Caki2 (cell line): ENCODE measurements at regions not wholly inside any gene's neighbourhood (a gene's known extent, or its start where the extent isn't known, plus 50 kb on each side); places are given as distances from the start of the nearest gene placed in this dataset.

Source experiments
- DNase-seq: peaks from one replicate; pipeline ENCODE4 v3.0.0-alpha.2; 2015; ENCODE audit warnings: low read depth
- in situ Hi-C: cut with HindIII; loops from 2 replicates; pipeline ENCODE4 v1.10.0; 2016; ENCODE audit warnings: low sequenced_read_pairs, low pct_unique_long_range_greater_than_20kb, mixed read lengths

GRCh38 chr12:115584156-115584555, 693.3 kb downstream of the MED13L start:
- in situ Hi-C loops = no loop called here
- DNase-seq = no peak

GRCh38 chr12:115583591-115583990, 693.9 kb downstream of the MED13L start:
- in situ Hi-C loops = no loop called here
- no peak for DNase-seq

GRCh38 chr12:115577401-115577800, 700.1 kb downstream of the MED13L start:
- DNase-seq = no peak
- in situ Hi-C loops = no loop called here

GRCh38 chr12:115574826-115575225, 702.7 kb downstream of the MED13L start:
- in situ Hi-C loops = no loop called here

GRCh38 chr12:115572440-115572839, 705.1 kb downstream of the MED13L start:
- in situ Hi-C loops = no loop called here
- DNase-seq = no peak

More at GRCh38 chr12:115574826-115575225, 702.7 kb downstream of the MED13L start:
- DNase-seq = no peak

- no peak for DNase-seq
Measured at GRCh38 chr12:115571446-115571845, 706.0 kb downstream of the MED13L start.

GRCh38 chr12:115571027-115571426, 706.5 kb downstream of the MED13L start:
- DNase-seq = no peak
- in situ Hi-C loops = no loop called here

More at GRCh38 chr12:115571446-115571845, 706.0 kb downstream of the MED13L start:
- in situ Hi-C loops = no loop called here

GRCh38 chr12:115570069-115570777, 707.3 kb downstream of the MED13L start:
- no peak for DNase-seq
- in situ Hi-C loops = no loop called here

- in situ Hi-C loops = no loop called here
- DNase-seq = no peak
Measured at GRCh38 chr12:115569345-115570068, 708.0 kb downstream of the MED13L start.

GRCh38 chr12:115558281-115558680, 719.2 kb downstream of the MED13L start:
- DNase-seq = no peak
- in situ Hi-C loops = no loop called here

- no peak for DNase-seq
- in situ Hi-C loops = no loop called here
Measured at GRCh38 chr12:115553622-115554021, 723.9 kb downstream of the MED13L start.

GRCh38 chr12:115543269-115543668, 734.2 kb downstream of the MED13L start:
- in situ Hi-C loops = no loop called here
- no peak for DNase-seq

- in situ Hi-C loops = no loop called here
Measured at GRCh38 chr12:115542656-115543055, 734.8 kb downstream of the MED13L start.

GRCh38 chr12:115541891-115542421, 735.5 kb downstream of the MED13L start:
- in situ Hi-C loops = no loop called here
- no peak for DNase-seq

More at GRCh38 chr12:115542656-115543055, 734.8 kb downstream of the MED13L start:
- no peak for DNase-seq

GRCh38 chr12:115528466-115528865, 749.0 kb downstream of the MED13L start:
- in situ Hi-C loops = no loop called here
- no peak for DNase-seq

GRCh38 chr12:115521771-115522409, 755.6 kb downstream of the MED13L start:
- in situ Hi-C loops = no loop called here
- DNase-seq = no peak

- in situ Hi-C loops = no loop called here
- DNase-seq = no peak
Measured at GRCh38 chr12:115519887-115520286, 757.6 kb downstream of the MED13L start.

GRCh38 chr12:115519359-115519758, 758.1 kb downstream of the MED13L start:
- in situ Hi-C loops = no loop called here
- DNase-seq = no peak

- no peak for DNase-seq
- in situ Hi-C loops = no loop called here
Measured at GRCh38 chr12:115517913-115518312, 759.6 kb downstream of the MED13L start.
